ENCODE measurements at regions not wholly inside any gene's neighbourhood (a gene's known extent, or its start where the extent isn't known, plus 50 kb on each side); places are given as distances from the start of the nearest gene placed in this dataset.

DNA sequence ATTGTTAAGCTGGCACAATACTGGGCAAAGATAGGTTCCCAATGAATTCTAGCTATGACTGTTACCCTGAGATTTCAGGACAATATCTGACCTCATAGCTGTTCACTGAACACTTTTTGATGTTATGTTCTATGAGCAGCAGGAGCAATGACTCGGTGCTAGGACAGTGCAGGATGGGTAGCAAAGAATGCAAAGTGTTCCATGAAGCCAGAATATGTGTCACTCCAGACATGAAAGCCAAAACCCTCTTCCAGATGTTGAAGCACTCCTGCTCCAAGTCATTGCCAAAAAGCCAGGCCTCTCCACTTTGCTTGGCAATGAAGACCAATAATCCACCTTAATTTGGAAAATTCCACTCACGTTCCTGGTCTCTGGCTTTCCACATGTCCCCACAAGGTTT, 300.9 kb upstream of the CPEB2 start:
- DNase-seq, result no peak

DNA sequence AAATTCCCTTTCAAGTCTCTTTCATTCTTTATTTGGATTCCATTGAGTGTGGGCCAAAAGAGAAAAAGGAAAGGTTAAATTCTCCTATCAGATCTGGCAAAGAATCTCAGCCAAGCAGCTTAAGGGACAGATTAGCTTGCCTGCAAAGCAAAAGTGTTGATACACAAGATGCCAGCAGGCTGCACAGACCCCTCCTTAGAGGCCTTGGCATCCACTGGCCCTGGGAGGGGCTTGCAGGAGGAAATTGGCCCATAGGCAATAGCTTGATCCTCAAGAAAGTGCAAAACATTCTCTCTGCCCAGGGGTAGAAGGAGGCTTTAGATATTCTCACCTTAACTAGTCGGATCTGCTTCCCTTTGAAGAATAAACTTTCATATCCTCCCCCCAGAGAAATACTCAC, 300.4 kb upstream of the CPEB2 start:
- DNase-seq, result no peak

DNA sequence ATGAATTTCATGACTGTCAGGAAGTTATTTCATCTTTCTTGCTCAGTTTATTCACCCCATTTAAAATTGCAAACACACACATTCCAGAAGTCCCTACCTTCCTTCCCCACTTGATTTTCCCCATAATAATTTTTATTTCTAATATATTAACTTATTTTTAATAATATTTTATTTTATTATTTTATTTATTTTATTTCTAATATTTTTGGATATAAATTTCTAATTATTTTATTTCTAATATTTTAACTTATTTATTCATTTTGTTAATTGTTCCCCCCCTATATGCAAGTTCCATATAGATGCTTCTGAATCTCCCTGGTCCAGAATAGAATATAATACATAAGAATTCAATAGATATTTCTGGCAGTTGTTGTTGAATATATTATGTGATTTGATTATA, 293.7 kb upstream of the CPEB2 start:
- DNase-seq, result no peak

DNA sequence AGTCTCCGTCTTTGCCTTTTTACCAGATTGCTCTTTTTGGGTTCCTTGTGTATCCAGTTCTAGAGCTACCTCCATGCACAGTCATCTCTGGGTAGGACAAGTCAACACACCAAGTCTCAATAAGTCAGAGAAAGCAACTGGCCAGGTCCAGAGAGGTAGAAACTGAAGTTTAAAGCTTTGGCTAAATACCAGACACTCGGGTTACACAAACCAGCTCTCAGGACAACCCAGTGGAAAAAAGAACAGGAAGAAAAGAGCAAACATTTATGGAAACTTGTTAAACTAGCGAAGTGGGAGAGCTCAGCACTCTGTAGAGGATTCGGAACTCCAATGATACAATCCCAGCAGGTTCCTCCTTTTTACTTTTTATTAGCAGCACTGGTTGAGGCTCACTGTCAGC, 291.0 kb upstream of the CPEB2 start:
- DNase-seq, result no peak

DNA sequence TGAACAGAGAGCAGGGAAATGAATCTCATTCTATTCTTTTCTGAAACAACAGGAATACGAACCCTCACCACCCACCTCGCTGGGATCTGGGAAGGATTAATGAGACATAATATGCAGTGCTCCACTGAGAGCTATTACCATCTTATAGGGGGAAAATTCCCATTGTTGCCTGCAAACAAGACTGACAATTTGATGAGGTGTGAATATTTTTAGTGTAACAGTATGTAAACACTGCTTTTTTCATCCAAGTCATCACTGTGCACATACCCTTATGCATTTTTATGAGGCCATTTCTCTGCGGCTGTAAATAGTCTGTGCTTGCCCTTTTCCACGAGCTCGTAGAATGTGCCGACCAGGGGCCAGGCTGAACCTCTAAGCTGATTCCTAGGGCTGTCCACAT, 285.6 kb upstream of the CPEB2 start:
- DNase-seq, result no peak

DNA sequence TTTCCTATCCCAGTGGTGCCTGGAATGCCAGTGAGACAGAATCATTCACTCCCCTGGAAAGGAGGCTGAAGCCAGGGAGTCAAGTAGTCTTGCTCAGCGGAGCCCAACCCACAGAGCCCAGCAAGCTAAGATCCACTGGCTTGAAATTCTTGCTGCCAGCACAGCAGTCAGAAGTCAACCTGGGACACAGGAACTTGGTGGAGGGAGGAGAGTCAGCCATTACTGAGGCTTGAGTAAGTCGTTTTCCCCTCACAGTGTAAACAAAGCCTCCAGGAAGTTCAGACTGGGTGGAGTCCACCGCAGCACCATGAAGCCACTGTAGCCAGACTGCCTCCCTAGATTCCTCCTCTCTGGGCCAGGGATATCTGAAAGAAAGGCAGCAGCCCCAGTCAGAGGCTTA, 283.2 kb upstream of the CPEB2 start:
- no peak for DNase-seq

DNA sequence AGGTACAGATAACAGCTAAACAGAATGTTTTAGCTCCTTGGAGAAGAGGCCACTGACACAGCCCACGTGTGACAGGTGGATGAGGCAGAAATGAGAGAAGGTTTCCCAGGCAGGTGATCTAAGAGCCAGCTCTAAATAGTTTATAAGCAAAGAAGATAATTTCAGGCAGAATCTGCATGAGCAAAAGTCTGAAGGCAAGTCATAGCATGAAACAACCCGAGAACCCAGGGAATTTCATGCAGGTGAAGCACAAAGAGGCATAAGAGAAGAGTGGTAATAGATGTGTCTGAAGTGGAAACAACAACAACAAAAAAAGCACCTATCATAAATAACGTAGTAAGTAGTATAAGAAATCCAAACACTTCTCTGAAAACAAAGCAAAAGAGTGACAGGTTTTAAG, 275.8 kb upstream of the CPEB2 start:
- DNase-seq, result no peak

DNA sequence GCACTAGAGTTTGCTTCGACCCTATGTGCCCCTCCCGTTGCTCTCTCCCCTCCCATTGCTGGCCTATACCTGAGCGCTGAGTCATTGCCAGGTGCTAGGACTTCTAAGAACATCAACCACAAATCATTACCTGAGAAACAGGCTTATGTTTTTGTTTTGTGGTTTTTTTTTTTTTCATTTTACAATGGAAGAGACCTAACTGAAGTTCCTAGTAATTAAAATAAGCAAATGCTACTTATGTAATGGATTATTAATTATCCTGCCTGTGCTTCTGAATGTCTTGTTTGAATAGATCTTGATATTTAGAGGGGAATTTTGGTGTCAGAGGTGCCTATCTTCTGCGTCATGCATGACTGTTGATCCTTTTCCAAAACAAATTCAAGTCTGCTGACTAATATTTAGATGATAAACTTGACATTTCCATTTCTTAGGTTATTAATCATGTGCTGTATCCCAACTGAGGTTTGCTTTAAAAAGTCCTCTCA, 275.4 kb upstream of the CPEB2 start:
- DNase-seq, result no peak

DNA sequence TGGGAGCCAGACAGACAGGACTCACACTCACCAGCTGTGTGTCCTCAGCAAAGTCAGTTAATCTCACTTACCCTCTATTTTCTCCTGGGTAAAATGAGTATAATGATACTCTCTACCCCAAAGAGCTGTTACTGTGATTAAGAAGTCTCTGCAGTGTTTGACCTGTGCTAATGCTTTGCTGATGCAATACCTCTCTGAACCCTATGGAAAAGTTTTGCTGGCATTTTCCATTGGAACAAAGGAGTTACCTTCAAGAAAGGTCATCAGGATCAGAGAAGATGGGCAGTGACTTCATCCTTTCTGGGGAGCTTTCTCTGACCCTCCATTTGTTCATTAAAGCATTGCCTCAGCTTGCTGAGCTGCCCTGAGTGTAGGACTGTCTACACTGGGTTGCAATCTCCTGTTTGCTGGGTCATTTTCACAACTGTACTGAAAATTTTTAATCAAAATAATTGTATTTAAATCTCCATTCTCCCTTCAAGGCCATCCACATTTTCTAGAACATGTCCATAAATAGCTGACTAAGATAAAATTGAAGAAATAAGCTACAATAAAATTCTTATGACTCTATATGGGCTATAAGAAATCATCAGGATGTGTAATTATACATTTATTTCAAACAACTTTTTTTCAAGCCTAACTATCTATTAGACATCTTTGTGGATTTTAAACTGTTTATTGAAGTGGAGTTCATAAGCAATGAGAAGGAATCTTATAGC, 272.8 kb upstream of the CPEB2 start:
- DNase-seq, result no peak

DNA sequence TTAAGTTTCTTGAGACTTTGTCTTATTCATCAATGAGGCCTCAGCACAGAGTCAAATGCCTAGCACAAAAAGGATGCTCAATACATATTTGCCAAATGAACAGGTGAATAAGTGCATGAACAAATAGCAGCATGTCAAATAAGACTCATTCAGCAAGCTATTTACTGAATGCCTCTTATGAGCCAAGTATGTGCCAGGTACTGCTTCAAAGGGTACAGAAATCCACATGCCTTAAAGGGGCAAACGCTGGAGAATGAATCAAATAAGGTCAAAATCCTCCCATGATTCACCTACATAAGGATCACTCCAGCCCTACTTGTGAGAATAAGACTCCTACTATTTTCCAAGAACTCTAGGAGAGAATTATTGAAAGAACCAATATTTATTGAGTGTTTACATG, 260.2 kb upstream of the CPEB2 start:
- no peak for DNase-seq

DNA sequence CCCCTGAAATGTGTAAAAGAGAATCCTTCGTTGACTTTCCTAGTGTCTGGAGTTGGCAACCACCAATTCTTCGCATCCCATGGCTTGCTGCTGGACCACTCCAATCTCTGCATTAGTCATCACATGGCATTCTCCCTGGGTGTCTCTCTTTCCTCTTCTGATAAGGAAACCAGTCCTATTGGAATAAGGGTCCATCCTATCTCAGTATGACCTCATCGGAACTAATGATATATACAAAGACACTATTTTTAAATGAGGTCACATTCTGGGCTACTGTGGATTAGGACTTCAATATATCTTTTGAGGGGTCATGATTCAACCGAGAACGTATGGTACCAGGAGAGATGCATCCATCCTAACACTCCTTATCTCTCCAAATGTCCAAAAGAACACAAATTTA, 259.1 kb upstream of the CPEB2 start:
- DNase-seq, result no peak

DNA sequence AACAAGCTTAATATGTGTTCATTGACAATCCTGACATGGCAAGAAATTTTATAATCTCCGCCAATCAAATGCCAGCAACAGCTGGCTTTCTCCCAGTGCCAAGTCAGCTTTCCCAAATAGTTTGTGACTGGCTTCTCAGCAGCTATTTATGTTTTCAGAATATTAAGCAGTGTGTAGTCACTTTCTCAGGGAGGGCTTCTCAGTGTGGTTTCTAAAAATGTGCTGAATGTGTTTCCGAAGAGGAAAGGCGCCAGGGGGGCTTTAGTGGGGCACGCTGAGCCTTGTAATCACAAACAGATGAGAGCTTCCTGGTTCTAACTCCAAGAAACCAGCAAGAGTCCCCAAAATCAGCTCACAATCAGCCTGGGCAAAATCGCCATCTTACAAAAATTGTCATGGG, 258.7 kb upstream of the CPEB2 start:
- peak in 1 of 3 donors; percentile 2 for DNase-seq

DNA sequence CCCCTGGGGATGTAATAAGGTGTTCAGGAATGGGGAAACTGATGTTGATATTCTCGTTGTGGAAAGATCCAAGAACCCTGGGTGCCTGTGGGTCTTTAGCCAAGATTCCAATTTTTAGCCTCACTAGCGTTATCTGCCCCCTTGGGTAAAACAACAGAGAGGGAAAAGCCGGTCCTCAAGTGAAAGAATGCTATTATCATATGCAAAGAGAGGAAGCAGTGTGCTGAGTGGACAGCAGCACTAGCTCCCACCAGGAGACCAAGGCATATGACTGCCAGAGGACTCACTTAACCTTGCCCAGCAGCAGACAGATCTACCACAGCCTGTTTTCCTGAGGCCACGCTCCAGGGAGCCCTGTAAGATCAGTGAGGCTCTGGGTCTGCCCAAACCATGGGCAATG, 257.9 kb upstream of the CPEB2 start:
- no peak for DNase-seq

DNA sequence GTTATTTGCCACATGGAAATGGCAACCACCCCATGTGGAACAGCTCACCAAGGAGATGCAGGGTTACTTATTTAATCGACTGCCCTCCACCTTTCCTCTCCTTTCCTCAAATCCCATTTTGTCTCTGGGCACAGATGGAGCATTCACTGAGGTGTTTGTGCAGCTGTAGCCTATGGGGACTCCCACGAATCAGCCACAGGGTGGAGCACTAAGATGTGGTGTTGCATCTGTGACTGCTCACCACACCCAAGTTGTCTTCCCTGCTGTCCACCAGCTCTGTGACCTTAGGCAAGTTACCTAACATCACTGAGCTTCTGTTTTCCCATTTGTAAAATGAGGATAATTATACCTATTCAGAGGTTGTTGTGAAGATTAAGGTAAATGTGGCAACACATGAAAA, 252.4 kb upstream of the CPEB2 start:
- DNase-seq, result no peak

DNA sequence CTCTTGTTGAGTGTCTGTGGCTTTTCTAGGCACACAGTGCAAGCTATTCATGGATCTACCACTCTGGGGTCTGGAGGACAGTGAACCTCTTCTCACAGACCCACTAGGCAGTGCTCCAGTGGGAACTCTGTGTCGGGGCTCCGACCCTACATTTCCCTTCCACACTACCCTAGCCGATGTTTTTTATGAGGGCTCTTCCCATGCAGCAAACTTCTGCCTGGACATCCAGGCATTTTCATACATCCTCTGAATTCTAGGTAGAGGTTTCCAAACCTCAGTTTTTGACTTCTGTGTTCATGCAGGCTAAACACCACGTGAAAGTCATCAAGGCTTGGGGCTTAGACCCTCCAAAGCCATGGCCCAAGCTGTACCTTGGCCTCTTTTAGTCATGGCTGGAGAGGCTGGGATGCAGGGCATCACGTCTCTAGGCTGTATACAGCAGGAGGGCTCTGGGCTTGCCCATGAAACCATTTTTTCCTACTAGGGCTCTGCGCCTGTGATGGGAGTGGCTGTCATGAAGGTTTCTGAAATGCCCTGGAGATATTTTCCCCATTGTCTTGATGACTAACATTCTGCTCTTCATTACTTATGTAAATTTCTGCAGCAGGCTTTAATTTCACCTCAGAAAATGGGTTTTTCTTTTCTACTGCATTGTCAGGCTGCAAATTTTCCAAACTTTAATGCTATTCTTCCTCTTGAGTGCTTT, 249.8 kb upstream of the CPEB2 start:
- DNase-seq, result no peak

DNA sequence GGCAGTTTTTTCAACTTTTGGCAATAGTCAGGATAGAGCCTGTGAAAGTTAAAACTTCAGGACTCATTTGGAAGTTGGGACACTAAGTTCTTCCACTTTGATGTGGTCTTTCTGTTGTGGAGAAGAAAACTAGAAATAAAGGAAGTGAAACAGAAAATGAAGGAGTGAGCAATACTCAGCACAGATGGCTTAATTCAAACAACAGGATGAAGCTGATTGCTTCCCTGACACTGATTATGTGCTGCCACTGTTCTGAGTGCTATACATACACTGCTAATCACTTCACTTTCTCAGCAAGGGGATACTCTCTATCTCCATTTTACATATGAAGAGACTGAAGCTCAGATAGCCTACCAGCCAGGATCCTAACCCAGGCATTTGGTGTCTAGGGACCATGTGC, 235.1 kb upstream of the CPEB2 start:
- DNase-seq, result peak in 1 of 3 donors; percentile 3

DNA sequence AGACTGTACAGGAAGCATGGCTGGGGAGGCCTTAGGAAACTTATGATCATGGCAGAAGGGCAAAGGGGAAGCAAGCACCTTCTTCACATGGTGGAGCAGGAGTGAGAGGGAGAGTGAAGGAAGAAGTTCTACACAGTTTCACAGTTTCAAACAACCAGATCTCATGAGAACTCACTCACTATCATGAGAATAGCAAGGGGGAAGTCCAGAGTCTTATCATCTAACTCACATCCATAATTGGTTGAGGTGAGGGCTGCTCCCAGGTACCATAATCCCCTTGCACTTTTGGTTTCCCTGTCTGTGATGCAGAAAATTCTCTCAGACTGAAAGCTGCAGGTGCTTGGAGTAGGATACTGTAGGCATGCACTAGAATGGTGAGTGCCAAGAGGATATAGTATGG, 233.8 kb upstream of the CPEB2 start:
- DNase-seq, result no peak

DNA sequence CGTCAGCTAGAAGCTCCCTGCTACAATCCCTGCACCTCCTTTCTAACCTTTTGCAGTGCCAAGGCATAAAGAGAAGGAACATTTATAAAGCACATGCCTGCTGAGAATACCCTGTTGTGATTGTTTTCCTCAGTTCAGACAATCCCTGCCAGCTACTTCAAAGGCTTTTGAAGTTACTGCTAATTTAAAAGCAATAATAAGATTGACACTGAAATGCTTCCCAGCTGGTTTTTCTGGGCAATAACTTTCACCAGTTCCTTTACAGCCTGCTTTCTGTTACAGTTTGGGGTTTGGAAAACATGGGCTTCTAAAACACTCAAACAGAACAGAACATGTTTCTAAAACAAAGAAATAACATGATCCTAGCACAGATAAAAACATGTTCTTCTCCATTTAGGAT, 232.3 kb upstream of the CPEB2 start:
- no peak for DNase-seq

DNA sequence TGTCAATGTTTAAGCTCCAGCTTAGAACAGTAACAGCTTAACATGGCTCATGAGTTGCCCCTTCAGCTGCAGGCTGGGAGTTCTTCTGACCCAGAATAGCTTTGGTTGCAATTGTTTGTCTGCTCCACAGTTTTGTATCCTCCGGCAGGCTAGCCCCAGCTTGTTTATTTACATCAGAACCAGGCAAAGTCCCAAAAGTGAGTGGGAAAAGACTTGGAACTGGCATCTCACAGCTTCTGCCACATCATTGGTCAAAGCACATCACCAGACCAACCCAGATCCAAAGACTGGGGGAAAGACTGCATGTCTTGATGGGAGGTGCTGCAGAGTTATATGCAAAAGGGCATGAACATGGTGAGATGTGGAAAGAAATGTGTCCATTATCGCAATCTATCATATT, 231.2 kb upstream of the CPEB2 start:
- no peak for DNase-seq

DNA sequence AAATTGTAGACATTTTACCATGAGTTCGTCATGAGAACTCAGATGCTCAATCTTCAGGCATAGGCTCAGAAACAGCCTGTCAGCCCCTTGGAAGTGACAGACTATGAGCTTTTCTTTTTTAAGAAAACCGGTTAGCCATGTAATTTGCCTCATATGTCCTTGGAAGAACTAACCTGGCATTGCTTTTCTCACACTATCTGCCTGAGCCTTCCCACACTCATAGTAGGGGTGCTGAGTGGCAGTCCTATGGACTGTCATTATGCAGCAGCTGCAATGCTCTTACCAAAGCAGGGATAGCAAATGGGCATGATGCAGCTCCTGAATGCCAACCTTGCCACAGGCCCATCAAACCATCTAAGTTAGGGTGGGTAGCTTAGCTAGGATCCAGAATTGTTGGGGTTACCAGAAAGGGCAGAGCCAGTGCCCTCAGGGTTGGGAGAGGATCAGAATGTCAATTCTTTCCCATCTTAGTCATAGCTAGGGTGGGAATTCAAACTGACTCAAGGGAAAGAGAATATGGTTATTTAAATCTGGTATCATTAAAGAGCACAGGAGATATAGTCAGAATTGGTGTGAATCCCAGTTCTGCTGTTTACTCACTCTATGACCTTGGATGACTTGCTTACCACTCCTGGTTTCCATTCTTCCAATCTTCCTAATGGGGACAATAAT, 230.6 kb upstream of the CPEB2 start:
- no peak for DNase-seq

DNA sequence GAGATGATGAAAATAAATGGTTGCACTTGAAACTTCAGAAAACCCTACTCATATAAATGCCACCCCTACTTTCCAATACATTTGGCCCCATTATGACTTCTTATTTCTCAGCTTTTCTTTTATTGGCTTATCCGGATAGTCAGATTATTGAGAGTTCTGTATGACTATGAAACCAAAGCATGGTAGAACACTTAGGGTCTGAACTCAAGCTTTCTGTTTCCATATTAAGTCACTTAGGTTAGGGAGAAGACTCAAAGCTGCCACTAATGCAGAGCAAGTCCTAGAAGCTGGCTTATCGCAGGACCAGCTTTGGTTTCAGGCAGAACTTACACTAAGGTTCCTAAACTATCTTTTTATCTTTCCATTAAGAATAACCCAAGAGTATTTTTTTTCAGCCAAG, 229.9 kb upstream of the CPEB2 start:
- no peak for DNase-seq

DNA sequence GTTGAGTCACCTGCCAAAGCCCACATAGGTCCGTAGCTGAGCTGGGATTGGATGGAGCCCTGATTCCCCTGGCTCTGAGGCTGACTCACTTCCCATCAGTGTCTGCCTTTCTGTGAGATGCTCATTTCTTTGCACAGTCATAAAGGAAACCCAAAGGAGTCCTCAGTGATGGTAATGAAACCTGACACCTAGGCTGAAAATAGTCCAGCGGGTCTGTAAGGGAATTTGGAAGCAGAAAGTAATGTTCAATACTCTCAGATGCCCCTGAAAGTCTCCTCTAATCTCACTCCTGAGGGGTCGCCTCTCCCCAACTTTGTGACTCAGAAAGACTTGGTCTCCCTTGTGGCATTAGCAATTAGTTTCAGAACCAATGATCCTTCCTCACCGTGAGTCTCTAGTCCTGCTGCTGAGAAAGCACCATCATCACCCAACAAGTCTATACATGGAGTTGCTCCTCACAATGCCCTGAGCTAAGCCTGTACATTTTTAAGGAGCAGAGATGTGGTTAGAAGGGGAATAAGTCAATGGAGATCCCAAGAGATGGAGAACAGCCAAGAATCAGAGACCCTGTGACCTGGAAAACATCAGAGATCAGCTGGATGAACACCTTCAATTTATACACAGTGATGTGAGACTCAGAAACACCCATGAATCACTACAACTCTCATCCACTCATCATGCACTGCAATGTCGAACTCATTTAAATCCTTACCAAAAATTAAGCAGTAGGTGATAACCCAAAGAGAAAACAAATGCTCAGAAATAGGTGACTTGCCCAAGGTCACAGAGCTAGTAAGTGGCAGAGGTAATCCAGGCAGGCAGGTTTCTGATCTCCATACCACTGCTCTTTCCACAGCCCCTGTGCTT, 219.0 kb upstream of the CPEB2 start:
- DNase-seq, result peak in 1 of 3 donors; percentile 17

Measured in muscle of back (tissue), 3 donors.